ENCODE measurements at regions not wholly inside any gene's neighbourhood (a gene's known extent, or its start where the extent isn't known, plus 50 kb on each side); places are given as distances from the start of the nearest gene placed in this dataset.

- no peak for TF ChIP-seq CTCF (IDR thresholded peaks at IDR 0.05)
- DNase-seq (ENCODE audit: low spot score) (no peak), ATAC-seq (ENCODE audit: low FRiP score) (no peak)
These were observed 60.3 kb downstream of the FOXD1 start for GRCh38 chr5:73388306-73388684.

- no peak for TF ChIP-seq CTCF (IDR thresholded peaks at IDR 0.05)
- ATAC-seq (ENCODE audit: low FRiP score): no peak
- DNase-seq (ENCODE audit: low spot score): no peak
These were observed 60.8 kb downstream of the FOXD1 start for GRCh38 chr5:73387601-73388305.

GRCh38 chr5:73387149-73387591 is 61.4 kb downstream of the FOXD1 start:
- ATAC-seq (ENCODE audit: low FRiP score) (no peak), DNase-seq (ENCODE audit: low spot score) (no peak)
- TF ChIP-seq CTCF (IDR thresholded peaks at IDR 0.05): no peak

GRCh38 chr5:73384861-73385260 is 63.7 kb downstream of the FOXD1 start:
- ATAC-seq (ENCODE audit: low FRiP score) (no peak), DNase-seq (ENCODE audit: low spot score) (no peak)
- no peak for TF ChIP-seq CTCF (IDR thresholded peaks at IDR 0.05)

GRCh38 chr5:73382401-73382740 is 66.2 kb downstream of the FOXD1 start:
- ATAC-seq (ENCODE audit: low FRiP score): no peak
- DNase-seq (ENCODE audit: low spot score): no peak
- no peak for TF ChIP-seq CTCF (IDR thresholded peaks at IDR 0.05)

GRCh38 chr5:73381590-73382400 is 66.8 kb downstream of the FOXD1 start:
- ATAC-seq (ENCODE audit: low FRiP score): no peak
- no peak for TF ChIP-seq CTCF (IDR thresholded peaks at IDR 0.05)
- DNase-seq (ENCODE audit: low spot score): no peak

Data from omental fat pad (tissue), 3 donors.